GM19035 (cell line): ENCODE measurements at regions not wholly inside any gene's neighbourhood (a gene's known extent, or its start where the extent isn't known, plus 50 kb on each side); places are given as distances from the start of the nearest gene placed in this dataset.
"Not testable (repeated sequence)": the region's sequence is repeated elsewhere in the genome, so short reads cannot be mapped to it uniquely, and the experiment has no call there.

ENCODE experiments used
- ATAC-seq: cut with Tn5 transposase; IDR thresholded peaks from one replicate; pipeline ENCODE4 v1.9.1; 2021; ENCODE audit not compliant: unreplicated experiment

DNA sequence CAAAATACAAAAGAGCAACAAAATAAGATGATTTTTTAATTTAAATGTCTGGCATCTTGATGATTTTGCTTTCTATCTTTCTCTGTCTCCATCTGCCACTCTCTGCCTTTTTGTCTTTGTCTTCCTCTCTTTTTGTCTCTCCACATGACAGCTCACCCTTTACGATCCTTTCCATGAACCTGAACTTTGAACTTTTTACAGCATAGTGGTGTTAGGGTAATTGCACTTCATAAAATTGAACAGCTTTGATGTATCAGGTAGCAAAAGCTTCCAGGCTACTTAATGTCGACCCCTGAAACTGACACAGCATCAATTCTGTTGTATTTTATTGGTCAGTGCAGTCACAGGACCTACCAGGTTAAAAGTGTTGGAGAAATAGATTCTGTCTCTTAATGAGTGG lies 1517.0 kb downstream of the ADGRL3 start:
- no peak for ATAC-seq

DNA sequence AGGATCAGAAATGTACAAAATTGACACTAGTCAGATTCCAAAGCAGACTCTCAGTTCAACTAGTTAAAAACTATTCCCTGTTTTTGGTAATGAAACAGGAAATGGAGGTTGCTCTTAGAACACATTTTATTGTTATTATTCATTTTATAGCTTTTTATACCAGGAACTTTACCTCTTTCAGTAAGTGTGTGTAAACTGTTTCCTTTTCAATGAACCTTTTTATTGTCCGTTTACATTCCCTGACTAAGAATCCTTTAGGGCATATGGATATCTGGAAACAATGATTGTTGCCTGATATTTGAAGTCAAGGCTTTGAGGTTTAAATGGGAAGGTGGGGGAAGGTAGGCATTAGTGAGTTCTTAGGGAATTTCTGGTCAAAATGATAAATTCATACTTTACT lies 1511.4 kb downstream of the ADGRL3 start:
- ATAC-seq, result no peak

GRCh38 chr4:62709618-62710252 lies 1509.6 kb downstream of the ADGRL3 start:
- ATAC-seq, result no peak

DNA sequence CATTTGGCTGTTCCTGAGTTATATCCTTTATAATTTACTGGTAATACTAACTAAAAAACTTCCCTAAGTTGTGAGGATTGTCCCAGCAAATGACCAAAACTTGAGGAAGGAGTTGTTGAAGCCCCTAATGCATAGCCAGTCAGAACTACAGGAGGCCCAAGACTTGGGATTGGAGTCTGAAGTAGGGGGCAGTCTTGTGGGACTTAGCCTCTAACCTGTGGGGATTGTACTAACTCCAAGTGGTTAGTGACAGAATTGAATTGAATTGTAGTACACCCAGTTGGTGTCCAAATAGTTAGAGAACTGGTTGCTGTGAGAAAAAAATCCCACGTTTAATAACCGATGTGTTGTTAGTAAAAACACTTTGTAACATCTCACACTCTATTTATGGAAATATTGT lies 1506.3 kb downstream of the ADGRL3 start:
- ATAC-seq, result no peak

GRCh38 chr4:62683799-62684566 lies 1483.9 kb downstream of the ADGRL3 start:
- no peak for ATAC-seq

DNA sequence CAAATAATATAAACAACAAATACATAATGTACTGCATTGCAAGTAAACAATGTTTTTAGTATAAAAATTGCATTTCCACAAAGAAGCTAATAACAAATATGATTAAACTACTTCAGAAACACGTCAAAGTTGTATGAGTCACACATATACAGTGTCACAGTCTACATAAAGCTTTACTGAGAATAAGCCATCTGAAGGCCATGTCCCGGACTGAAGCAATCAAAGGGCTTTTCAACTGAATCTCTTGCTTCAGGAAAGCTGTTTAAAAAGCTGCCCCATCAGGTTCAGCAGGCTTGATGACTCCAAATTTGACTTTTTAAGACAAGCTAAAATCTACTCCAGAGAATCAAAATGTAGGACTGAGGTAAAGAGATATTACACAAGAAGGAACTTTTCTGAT lies 1476.8 kb downstream of the ADGRL3 start:
- no peak for ATAC-seq

DNA sequence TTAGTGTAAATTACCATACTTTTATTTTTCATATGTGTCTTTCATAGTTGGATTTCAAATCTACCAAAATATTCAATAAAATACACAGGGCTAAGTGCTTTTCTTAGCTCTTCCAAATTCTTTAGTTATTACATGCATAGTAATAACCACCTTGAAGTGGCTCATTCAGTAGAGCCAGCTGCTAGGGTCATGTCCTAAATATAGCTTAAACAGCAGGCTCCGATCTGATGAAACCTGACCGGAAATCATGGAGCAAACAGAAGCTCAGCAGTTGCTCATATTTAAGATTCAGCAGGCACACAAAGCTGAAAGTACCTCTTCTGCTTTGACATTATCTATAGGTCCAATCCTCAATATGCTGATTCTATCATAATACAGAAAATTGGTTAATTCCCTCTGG lies 1470.4 kb downstream of the ADGRL3 start:
- ATAC-seq, result no peak

DNA sequence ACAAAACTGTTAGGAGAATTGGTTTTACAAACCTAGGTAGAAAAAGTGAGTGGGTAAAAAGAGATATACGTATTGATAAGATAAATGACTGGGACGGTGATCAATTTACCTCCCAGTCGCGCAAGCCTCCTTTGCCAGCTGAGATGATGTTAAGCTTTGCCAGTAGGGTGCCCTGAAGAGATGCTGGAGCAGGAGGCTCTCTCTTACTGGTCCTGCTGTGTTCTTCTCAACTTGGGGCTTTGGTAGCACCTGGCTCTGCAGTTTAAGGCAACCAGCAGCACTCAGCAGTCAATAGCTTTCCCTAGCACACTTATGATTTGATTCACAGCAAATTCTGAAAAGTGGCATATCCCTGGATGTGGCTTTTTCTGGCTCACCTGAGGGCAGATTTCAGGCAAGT lies 1461.7 kb downstream of the ADGRL3 start:
- no peak for ATAC-seq

GRCh38 chr4:62656006-62656405 lies 1455.9 kb downstream of the ADGRL3 start:
- ATAC-seq, result no peak

- ATAC-seq, result no peak
These were observed 1444.2 kb downstream of the ADGRL3 start for GRCh38 chr4:62644372-62644771.

DNA sequence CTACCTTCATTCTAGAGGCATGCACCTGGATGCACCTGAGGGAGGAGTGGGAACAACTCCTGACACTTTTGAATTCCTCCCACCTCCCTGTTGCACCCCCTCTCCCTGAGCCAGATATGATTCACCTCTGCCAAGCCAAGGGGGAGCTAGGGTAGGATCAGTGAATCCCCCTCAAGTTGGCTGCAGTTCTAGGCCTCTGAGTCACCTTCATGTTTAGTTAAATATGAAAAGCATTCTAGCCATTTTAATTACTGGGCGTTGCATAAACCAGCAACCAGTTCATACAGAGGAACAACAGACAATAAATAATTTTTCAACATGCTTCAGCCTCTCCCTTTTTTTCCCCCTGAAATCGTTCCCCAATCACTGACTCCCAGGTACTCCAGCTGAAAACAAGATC lies 1440.2 kb downstream of the ADGRL3 start:
- ATAC-seq, result no peak

- no peak for ATAC-seq
These were observed 1427.5 kb downstream of the ADGRL3 start for GRCh38 chr4:62627671-62628070.

DNA sequence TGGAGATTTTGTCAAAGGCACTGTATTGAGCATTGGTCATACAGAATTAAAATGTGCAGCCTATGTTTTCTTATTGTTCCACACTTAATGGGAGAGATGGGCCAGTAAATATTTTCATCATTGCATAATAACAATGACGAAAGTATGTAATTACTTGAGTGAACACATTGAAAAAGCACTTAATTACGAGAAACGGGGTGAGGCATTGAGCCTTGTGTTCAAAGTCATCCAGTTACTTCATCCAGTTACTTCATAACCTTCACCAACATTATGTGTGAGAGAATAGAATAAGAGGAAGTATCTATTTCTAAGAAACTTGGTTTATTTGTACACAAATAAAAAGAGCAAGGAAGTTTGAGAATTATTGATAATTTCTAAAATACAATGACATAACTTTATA lies 1427.0 kb downstream of the ADGRL3 start:
- ATAC-seq, result no peak

GRCh38 chr4:62622089-62622488 lies 1422.0 kb downstream of the ADGRL3 start:
- no peak for ATAC-seq

- no peak for ATAC-seq
These were observed 1419.8 kb downstream of the ADGRL3 start for GRCh38 chr4:62619971-62620370.

DNA sequence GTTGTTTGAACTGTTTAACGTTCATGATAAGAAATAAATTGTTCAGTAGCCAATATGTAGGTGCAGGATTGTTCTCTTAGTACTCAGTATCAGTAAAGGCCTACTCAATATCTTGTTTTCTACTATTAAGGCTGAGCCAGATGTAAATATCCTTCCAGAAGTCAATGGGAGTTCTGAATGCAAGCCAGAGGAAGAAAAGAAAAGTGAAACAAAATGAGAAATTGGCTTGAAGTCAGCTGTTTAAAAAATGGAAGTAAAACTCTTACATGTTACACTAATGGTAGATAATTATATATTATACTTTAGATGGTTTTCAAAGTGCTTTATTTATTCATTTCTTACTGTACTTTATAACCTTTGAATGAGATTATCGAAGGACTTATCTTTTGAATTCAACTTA lies 1417.9 kb downstream of the ADGRL3 start:
- ATAC-seq, result no peak

- no peak for ATAC-seq
These were observed 1401.6 kb downstream of the ADGRL3 start for GRCh38 chr4:62601737-62602136.

GRCh38 chr4:62595265-62595664 lies 1395.1 kb downstream of the ADGRL3 start:
- ATAC-seq, result not testable (repeated sequence)

DNA sequence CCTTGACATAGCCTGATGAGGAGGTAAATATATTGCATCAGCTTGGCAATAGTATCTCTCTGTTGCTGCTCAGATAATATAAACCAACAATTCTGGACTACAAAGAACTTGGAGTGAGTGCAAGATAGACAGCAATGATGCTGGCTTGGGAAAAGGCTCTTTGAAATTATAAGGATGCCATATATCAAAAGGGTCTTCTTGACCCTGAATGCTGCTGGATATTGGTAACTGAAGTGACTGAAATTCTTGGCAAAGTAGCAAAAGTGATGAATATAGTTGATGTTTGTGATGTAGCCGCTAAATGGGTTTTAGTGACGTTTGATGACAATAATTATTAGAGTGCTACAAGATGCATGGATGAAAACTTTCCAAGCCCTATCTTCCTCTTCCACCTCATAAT lies 1391.6 kb downstream of the ADGRL3 start:
- no peak for ATAC-seq

DNA sequence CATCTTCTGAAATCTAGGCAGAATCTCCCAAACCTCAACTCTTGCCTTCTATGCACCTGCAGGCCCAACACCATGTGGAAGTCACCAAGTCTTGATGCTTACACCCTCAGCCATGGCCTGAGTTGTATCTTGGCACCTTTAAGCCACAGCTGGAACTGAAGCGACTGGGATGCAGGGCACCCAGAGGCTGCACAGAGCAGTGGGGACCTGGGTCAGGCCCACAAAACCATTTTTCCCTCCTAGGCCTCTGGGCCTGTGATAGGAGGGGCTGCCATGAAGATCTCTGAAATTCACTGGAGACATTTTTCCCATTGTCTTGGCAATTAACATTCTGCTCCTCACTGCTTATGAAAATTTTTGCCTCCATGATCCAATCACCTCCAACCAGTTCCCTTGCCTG lies 1388.5 kb downstream of the ADGRL3 start:
- ATAC-seq, result no peak

DNA sequence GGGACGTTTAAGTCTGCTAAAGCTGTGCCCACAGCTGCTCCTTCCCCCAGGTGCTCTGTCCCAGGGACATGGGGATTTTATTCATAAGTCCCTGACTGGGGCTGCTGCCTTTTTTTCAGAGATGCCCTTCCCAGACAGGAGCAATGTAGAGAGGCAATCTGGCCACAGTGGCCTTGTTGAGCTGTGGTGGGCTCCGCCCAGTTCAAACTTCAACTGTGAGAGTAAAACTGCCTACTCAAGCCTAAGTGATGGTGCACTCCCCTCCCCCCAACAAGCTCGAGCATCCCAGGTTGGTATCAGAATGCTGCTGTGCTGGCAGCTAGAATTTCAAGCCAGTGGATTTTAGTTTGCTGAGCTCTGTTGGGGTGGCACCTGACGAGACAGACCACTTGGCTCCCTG lies 1371.4 kb downstream of the ADGRL3 start:
- ATAC-seq, result no peak

DNA sequence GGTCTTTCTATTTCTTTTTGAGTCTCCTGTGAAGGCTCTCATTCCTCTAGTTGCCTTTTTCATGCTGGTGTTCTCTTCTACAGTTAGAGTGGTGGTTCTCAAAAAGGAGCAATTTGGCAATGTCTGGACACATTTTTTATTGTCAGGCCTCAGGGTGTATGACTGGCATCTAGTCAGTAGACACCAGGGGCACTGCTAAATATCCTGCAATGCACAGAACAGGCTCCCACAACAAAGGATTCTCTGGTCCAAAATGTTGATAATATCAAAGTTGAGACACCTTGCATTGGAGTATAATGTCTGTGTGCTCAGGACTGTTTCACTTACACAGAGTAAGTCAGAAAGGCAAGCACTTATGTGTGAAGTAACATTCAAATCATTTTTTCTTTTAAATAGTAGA lies 1360.7 kb downstream of the ADGRL3 start:
- ATAC-seq, result no peak

- ATAC-seq, result no peak
These were observed 1350.0 kb downstream of the ADGRL3 start for GRCh38 chr4:62550121-62550520.
